HG02623 (cell line): ENCODE measurements at regions not wholly inside any gene's neighbourhood (a gene's known extent, or its start where the extent isn't known, plus 50 kb on each side); places are given as distances from the start of the nearest gene placed in this dataset.
"Not testable (repeated sequence)": the region's sequence is repeated elsewhere in the genome, so short reads cannot be mapped to it uniquely, and the experiment has no call there.

Experiments
- ATAC-seq: cut with Tn5 transposase; IDR thresholded peaks from one replicate; pipeline ENCODE4 v1.9.1; 2021; ENCODE audit warnings: moderate library complexity; ENCODE audit not compliant: unreplicated experiment

DNA sequence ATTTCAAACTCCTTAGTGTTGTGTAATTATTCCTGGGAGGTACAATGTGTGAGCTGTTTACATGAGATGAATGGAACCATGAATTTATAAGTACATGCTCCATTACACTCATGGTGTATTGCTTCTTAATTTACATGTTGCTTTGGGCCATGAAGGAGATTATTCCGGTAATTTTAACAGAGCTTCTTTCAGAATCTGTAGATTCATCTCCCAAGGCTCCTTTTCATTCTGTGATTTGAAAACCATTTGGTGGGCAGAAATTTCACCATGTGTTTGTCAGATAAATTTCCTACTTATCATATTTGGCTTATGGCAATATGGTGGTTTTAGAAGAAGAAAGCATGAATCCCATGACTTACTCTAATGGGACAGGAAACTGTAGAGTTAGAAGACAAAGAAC, 421.6 kb upstream of the EYS start:
- no peak for ATAC-seq

GRCh38 chr6:66128243-66128642, 421.2 kb upstream of the EYS start:
- ATAC-seq: no peak

DNA sequence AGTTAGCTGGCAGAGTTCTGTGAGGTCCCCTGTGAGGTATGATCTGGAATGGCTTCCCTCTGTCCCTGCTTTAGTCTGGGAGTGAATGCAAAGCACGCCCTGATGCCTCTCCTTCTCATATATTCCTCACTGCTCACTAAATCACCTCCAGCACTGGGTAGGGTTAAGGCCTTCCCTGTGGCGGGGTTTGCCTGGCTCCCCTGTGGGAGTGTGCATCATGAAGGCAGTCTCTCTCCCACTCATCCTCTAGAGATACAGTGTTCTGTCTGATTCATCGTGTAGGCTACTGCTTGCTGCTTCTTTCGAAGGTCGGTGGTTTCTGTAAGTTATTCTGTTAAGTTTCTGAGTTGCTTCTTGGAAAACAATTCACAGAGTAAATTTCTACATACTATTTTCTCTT, 420.0 kb upstream of the EYS start:
- ATAC-seq: no peak

GRCh38 chr6:66126358-66126757, 419.3 kb upstream of the EYS start:
- no peak for ATAC-seq

DNA sequence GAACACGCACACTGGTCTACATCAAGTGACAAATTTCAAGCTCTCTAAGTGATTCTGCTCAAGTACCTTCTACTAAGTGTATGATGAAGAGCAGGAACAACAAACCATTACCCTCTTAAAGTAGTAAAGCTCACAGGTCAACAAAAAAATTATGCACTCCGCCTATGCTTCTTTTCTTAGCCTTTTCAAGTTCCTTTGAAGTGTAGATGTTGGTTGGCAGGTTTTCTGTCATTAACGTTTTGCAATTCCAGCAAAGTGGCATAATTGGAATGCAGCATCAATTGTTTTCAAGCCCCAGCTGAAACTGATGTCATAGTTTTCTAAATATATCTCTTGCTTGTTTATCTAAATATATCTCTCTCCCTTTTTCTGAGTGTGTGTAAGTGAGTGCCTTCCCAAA, 396.9 kb upstream of the EYS start:
- ATAC-seq: no peak

- no peak for ATAC-seq
These were observed 396.3 kb upstream of the EYS start for GRCh38 chr6:66103354-66103753.

GRCh38 chr6:66096679-66097078, 389.7 kb upstream of the EYS start:
- ATAC-seq: no peak

DNA sequence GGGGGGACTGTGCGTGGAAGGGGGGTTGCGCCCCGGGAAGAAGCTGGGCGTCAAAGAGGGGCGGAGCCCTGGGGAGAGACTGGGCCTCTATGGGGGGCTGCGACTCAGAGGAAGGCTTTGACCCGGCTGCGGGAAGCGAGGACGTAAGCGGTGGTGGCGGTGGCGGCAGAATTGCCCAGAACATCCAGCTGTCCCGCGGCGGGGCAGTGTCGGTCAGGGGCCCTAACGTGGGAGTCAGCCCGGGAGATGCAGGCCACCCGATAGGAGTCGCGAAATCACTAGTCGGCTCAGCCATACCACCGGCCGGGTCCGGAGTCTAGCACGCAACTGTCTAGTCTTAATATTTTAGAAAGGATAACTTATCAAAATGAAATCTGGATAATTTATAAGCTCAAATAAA, 387.6 kb upstream of the EYS start:
- ATAC-seq: no peak

DNA sequence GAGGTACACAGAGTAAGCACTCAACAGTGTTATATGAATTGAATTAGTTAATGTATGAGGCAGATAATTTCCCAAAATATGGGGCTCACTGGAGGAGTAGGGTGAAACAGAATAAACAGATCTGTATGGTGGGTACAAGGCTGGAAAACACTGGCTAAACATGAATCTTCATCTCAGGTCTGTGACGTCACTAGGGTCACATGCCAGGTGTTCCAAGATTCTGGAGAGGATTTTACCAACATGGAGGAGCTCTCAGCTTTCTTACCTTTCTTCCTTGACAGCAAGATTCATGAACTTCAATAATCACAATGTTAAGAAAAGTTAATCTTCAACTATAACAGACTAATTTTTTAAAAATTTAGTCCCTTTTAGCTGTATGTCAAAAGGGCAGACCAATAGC, 385.3 kb upstream of the EYS start:
- not testable (repeated sequence) for ATAC-seq

DNA sequence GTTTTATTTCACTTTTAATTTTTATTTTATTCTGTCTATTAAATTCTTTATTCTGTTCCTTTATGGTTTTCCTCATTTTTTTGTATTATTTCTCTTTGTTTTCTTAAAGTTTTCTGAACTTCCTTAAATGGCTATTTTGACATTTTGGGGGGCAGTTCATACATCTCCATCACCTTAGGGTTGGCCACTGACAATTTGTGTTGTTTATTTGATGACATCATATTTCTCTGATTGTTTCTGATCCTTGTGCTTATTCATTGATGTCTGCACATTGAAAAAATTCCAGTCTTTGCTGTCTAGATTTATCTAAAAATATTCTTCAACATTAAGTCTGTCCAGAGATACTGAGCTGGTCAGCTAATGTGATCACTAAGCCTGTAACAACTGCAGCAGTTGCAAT, 379.5 kb upstream of the EYS start:
- ATAC-seq: no peak

DNA sequence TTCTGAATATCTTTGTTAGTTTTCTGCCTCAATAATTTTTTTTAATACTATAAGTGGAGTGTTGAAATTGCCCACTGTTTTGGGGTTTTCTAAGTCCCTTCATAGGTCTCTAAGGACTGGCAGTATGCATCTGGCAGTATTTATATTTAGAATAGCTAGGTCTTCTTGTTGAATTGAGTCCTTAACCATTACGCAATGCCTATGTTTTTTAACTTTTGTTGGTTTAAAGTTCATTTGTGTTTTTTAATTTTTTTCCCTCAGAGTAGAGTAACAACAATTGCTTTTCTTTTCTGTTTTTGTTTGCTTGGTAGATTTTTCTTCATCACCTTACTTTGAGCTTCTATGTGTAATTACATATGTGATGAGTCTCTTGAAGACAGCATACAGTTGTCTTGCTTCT, 375.9 kb upstream of the EYS start:
- ATAC-seq: no peak

DNA sequence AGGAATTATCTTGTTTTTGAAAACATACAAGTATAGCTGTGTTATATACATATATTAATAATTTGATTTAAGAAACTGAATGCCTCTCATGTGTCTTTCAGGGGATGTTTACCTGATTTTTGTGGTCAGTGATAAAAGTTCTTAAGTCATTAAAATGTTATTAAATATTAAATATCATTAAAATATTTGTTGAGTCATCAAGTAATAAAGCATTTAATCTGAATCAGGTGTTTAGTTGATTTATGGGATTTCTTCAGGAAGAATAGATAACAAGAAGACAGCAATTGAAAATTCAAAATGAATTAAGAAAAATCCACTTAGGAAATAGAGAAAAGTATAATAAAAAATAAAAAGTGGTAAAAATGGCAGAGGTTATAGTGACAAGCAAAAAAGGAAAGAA, 361.9 kb upstream of the EYS start:
- no peak for ATAC-seq

DNA sequence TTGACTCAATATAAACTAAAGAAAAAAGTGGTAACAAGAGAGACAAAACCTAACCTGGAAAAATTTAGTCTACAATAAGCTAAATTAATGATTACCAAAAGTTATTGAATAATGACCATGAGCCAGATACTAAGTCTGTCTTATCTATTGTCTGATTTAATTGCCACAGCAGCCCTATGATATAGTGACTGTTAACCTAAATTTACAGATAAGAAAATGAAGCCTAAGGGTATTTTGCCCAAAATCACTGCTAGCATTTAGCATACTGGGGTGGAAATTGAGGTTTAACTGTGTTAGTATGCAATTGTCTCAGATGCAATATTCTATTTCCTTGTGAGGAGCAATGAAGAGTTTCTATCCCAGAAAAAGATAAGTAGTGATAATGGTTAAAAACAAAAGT, 361.0 kb upstream of the EYS start:
- ATAC-seq: no peak

GRCh38 chr6:66065313-66065712, 358.3 kb upstream of the EYS start:
- no peak for ATAC-seq

DNA sequence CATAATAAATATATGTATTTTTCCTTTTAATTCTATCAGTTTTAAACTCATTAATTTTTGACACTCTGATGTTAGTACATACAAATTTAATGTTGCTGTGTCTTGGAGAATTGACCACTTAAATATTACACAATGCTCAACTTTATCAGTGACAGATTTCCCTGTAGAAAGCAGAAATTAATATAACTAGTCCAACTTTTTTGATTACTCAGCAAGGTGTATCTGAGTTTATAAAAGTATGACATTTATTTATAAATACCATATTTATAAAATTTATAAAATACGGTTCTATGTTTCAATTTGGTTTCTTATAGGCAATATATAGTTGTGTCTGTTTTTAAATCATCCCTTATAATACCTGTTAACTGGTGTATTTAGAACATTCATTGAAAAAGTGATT, 350.0 kb upstream of the EYS start:
- ATAC-seq: no peak

GRCh38 chr6:66054967-66055366, 347.9 kb upstream of the EYS start:
- no peak for ATAC-seq

DNA sequence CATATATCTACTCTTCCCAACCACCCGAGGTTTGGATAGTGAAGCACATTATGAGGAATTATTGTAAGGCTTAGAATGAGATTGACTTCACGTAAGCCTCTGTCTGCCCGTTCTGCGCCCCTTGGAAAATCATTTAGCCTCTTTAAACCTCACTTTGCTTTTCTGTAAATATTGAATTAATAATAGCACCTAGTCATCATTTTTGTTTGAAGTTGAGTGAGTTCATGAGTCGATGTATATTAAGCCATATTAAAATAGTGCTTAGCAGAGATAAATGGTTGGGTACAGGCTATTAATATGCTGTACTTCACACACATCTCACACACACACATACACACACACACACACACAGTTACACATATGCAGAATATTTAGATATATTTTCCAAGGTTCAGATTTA, 344.8 kb upstream of the EYS start:
- ATAC-seq: no peak

- no peak for ATAC-seq
These were observed 341.9 kb upstream of the EYS start for GRCh38 chr6:66048684-66049474.

DNA sequence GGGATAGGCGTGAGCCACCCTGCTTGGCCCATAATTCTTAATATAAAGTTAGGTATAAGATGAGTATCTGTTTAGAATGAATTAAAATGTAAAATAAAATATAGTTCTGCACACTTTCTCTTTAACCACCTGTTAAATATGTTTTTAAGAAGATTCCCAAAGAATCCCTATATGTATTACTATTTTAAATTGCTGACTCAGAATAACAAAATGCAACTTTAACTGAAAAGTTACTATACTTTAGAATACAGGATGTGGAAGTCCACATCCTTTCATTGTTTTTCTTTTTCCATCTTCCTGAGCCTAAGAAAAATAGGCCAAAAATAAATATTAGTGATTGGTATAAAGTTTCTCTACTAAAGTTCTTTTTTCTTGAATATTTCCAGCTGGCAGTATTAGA, 325.6 kb upstream of the EYS start:
- no peak for ATAC-seq

DNA sequence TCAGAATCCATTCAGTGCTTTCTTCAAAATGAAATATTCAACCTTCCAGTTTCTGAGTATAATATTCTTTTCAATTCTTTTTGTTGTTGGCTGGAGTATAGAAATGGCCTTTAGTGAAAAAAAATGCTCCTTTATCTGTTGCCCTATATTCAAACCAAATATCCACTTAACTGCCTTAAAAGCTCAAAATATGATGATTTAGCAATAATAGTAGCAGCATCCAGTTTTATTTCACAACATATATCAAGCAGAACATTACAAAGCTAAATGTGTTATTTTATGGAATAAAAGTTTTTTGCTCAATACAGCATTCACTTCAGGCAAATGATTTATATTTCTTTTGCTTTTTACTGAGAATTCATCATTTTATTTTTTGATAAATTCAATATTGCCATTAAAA, 322.4 kb upstream of the EYS start:
- no peak for ATAC-seq

GRCh38 chr6:65999288-65999791, 292.3 kb upstream of the EYS start:
- no peak for ATAC-seq

GRCh38 chr6:65998544-65998943, 291.5 kb upstream of the EYS start:
- ATAC-seq: no peak

DNA sequence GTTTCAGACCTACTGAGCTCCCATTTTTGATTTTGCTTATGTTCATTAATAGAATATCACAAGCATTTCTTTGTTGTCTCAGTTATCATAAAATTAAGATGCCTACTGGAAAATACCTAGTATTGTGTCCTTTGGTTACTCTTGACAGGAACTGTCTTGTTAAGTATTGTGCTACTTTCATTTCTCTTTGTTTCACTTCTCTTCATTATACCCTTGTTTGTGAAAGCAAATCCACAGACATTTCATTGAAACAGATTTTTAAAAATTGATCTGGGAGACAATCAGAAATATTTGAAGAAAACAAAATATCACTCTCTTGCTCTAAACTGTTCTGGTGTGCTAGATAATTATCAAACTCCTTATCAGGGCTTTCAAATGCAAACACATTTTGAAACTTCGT, 290.5 kb upstream of the EYS start:
- no peak for ATAC-seq
